Lower lobe of right lung (tissue), 2 donors: ENCODE measurements at regions not wholly inside any gene's neighbourhood (a gene's known extent, or its start where the extent isn't known, plus 50 kb on each side); places are given as distances from the start of the nearest gene placed in this dataset.

Experiments
- ATAC-seq, 2 donors: fragments of 200-7000 bp; cut with Tn5 transposase; one replicate each; pipeline ENCODE4 v1.9.1; 2020 to 2022; ENCODE audit warnings: mild to moderate bottlenecking in 2 of 2, moderate library complexity in 2 of 2
- DNase-seq: peaks from one replicate; pipeline ENCODE4 v3.0.0-alpha.2; 2020
- H3K27ac ChIP-seq: fragments of 200-600 bp; one replicate; pipeline ENCODE4 v1.8.0; 2022
- H3K27me3 ChIP-seq: fragments of 200-600 bp; one replicate; pipeline ENCODE4 v1.8.0; 2022; ENCODE audit warnings: low read depth
- H3K36me3 ChIP-seq: fragments of 200-600 bp; one replicate; pipeline ENCODE4 v1.8.0; 2022; ENCODE audit warnings: mild to moderate bottlenecking
- H3K4me1 ChIP-seq: fragments of 200-600 bp; one replicate; pipeline ENCODE4 v1.8.0; 2022
- H3K4me3 ChIP-seq: fragments of 200-600 bp; one replicate; pipeline ENCODE4 v1.8.0; 2022; ENCODE audit warnings: mild to moderate bottlenecking
- H3K9me3 ChIP-seq: fragments of 200-600 bp; one replicate; pipeline ENCODE4 v1.8.0; 2022
- CTCF ChIP-seq: fragments of 200-600 bp; IDR thresholded peaks from one replicate; pipeline ENCODE4 v1.8.0; 2022; ENCODE audit warnings: antibody characterized with exemption, mild to moderate bottlenecking
- intact Hi-C: fragments of 100-400 bp; cut with DNase I; formaldehyde crosslinking; loops from one replicate; pipeline ENCODE4 v1.11.0; 2022
- donor health status: DM: no; HTN: yes; CAD: no; lungs with severe emphysema.

GRCh38 chr7:26584987-26585665 lies 279.3 kb downstream of the SKAP2 start:
- no peaks in the 10 kb centered on the region for H3K4me1 ChIP-seq
- intact Hi-C loops, result no loop called here
- DNase-seq, result no peak
- H3K36me3 ChIP-seq, result no peaks in the 10 kb centered on the region
- no peak for ATAC-seq
- H3K27me3 ChIP-seq, result no peaks in the 10 kb centered on the region
- no peak for TF ChIP-seq CTCF
- H3K27ac ChIP-seq, result no peak overlapping the region
- H3K4me3 ChIP-seq, result no peak overlapping the region
- H3K9me3 ChIP-seq, result no peaks in the 10 kb centered on the region

- intact Hi-C loops, result no loop called here
- Histone ChIP-seq H3K27ac (no peak overlapping the region), H3K36me3 (no peaks in the 10 kb centered on the region), H3K4me3 (no peak overlapping the region), H3K9me3 (no peaks in the 10 kb centered on the region), H3K4me1 (no peaks in the 10 kb centered on the region), H3K27me3 (no peaks in the 10 kb centered on the region)
- TF ChIP-seq CTCF, result no peak
- DNase-seq (no peak), ATAC-seq (no peak)
Observed at GRCh38 chr7:26587536-26587935, 276.9 kb downstream of the SKAP2 start.

GRCh38 chr7:26588511-26588910 lies 275.9 kb downstream of the SKAP2 start:
- TF ChIP-seq CTCF, result no peak
- no peak for DNase-seq
- Histone ChIP-seq H3K9me3 (no peaks in the 10 kb centered on the region), H3K27me3 (no peaks in the 10 kb centered on the region), H3K27ac (no peak overlapping the region), H3K4me3 (no peak overlapping the region), H3K36me3 (no peaks in the 10 kb centered on the region), H3K4me1 (peaks cover 6% of the 10 kb centered on the region)
- ATAC-seq, result no peak
- intact Hi-C loops, result no loop called here

- no peak for ATAC-seq
Observed at GRCh38 chr7:26590709-26591108, 273.7 kb downstream of the SKAP2 start.

GRCh38 chr7:26592011-26592410 lies 272.4 kb downstream of the SKAP2 start:
- Histone ChIP-seq H3K27me3 (no peaks in the 10 kb centered on the region), H3K9me3 (no peaks in the 10 kb centered on the region), H3K4me3 (no peak overlapping the region), H3K27ac (no peak overlapping the region), H3K36me3 (no peaks in the 10 kb centered on the region), H3K4me1 (peaks cover 7% of the 10 kb centered on the region)
- intact Hi-C loops, result no loop called here
- TF ChIP-seq CTCF, result no peak
- ATAC-seq (no peak), DNase-seq (no peak)

More at GRCh38 chr7:26590709-26591108, 273.7 kb downstream of the SKAP2 start:
- intact Hi-C loops, result no loop called here
- TF ChIP-seq CTCF, result no peak
- Histone ChIP-seq H3K9me3 (no peaks in the 10 kb centered on the region), H3K4me3 (no peak overlapping the region), H3K27ac (no peak overlapping the region), H3K27me3 (no peaks in the 10 kb centered on the region), H3K36me3 (no peaks in the 10 kb centered on the region), H3K4me1 (peaks cover 7% of the 10 kb centered on the region)
- DNase-seq, result no peak
